ENCODE measurements at regions not wholly inside any gene's neighbourhood (a gene's known extent, or its start where the extent isn't known, plus 50 kb on each side); places are given as distances from the start of the nearest gene placed in this dataset.
A peak's percentile ranks its signal among the peaks of the same experiment; 100 is the strongest.

- DNase-seq (ENCODE audit: low spot score), result peak; percentile 66
Measured at GRCh38 chr18:25646971-25647370, 295.0 kb upstream of the ZNF521 start.

- no peak for DNase-seq (ENCODE audit: low spot score)
Measured at GRCh38 chr18:25639596-25639995, 287.6 kb upstream of the ZNF521 start.

GRCh38 chr18:25633563-25633962 lies 281.6 kb upstream of the ZNF521 start:
- DNase-seq (ENCODE audit: low spot score), result no peak

- DNase-seq (ENCODE audit: low spot score), result no peak
Measured at GRCh38 chr18:25630682-25631081, 278.7 kb upstream of the ZNF521 start.

GRCh38 chr18:25621682-25622081 lies 269.7 kb upstream of the ZNF521 start:
- no peak for DNase-seq (ENCODE audit: low spot score)

- no peak for DNase-seq (ENCODE audit: low spot score)
Measured at GRCh38 chr18:25621144-25621543, 269.2 kb upstream of the ZNF521 start.

- DNase-seq (ENCODE audit: low spot score), result no peak
Measured at GRCh38 chr18:25614168-25614567, 262.2 kb upstream of the ZNF521 start.

- DNase-seq (ENCODE audit: low spot score), result no peak
Measured at GRCh38 chr18:25612466-25612865, 260.5 kb upstream of the ZNF521 start.

- DNase-seq (ENCODE audit: low spot score), result no peak
Measured at GRCh38 chr18:25608091-25608490, 256.1 kb upstream of the ZNF521 start.

- DNase-seq (ENCODE audit: low spot score), result no peak
Measured at GRCh38 chr18:25604894-25605597, 253.1 kb upstream of the ZNF521 start.

GRCh38 chr18:25604196-25604893 lies 252.4 kb upstream of the ZNF521 start:
- DNase-seq (ENCODE audit: low spot score), result no peak

GRCh38 chr18:25599443-25599842 lies 247.5 kb upstream of the ZNF521 start:
- DNase-seq (ENCODE audit: low spot score), result no peak

- DNase-seq (ENCODE audit: low spot score), result no peak
Measured at GRCh38 chr18:25597476-25597875, 245.5 kb upstream of the ZNF521 start.

GRCh38 chr18:25595274-25596060 lies 243.5 kb upstream of the ZNF521 start:
- no peak for DNase-seq (ENCODE audit: low spot score)

GRCh38 chr18:25594351-25594750 lies 242.4 kb upstream of the ZNF521 start:
- peak; percentile 19 for DNase-seq (ENCODE audit: low spot score)

GRCh38 chr18:25592804-25593360 lies 240.9 kb upstream of the ZNF521 start:
- DNase-seq (ENCODE audit: low spot score), result no peak

GRCh38 chr18:25590456-25590855 lies 238.5 kb upstream of the ZNF521 start:
- DNase-seq (ENCODE audit: low spot score), result no peak

- DNase-seq (ENCODE audit: low spot score), result no peak
Measured at GRCh38 chr18:25587545-25587944, 235.6 kb upstream of the ZNF521 start.

GRCh38 chr18:25568986-25569385 lies 217.0 kb upstream of the ZNF521 start:
- no peak for DNase-seq (ENCODE audit: low spot score)

GRCh38 chr18:25563816-25564683 lies 212.1 kb upstream of the ZNF521 start:
- DNase-seq (ENCODE audit: low spot score), result no peak

- no peak for DNase-seq (ENCODE audit: low spot score)
Measured at GRCh38 chr18:25563346-25563745, 211.4 kb upstream of the ZNF521 start.

GRCh38 chr18:25561918-25562317 lies 210.0 kb upstream of the ZNF521 start:
- DNase-seq (ENCODE audit: low spot score), result peak; percentile 40

All from AG08395 (cell line).